ENCODE measurements at regions not wholly inside any gene's neighbourhood (a gene's known extent, or its start where the extent isn't known, plus 50 kb on each side); places are given as distances from the start of the nearest gene placed in this dataset.

DNA sequence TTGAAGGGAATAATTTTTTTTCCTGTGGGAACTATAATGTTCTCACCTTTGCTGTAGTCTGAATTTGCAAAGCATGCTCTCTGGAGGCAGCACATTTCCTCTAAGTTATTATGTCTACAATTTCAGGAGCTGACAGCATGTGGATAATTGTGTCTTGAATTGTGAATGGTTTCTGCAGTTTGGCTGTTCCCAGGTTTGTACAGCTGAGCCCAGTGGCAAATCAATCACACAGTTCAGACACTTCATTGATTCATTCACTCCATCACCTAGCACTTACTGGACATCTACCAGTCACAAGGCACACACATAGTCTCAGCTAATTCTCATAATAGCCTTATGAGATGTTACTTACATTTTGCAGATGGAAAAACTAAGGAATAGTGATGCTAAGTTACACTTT, 219.0 kb upstream of the ROPN1 start:
- Histone ChIP-seq H3K27ac (ENCODE audit: low read length) (no peak overlapping the region), H3K4me1 (ENCODE audit: control insufficient read depth in 1 of 2, extremely low read depth in 1 of 2, insufficient read depth in 2 of 2, low read length in 2 of 2) (no peaks in the 10 kb centered on the region), H3K4me3 (ENCODE audit: control insufficient read depth in 1 of 2, extremely low read depth in 1 of 2, low read length in 1 of 2) (no peak overlapping the region), H3K9me3 (no peaks in the 10 kb centered on the region), H3K36me3 (ENCODE audit: control insufficient read depth in 2 of 2, extremely low read depth in 1 of 2, insufficient read depth in 1 of 2, low read length in 1 of 2) (no peaks in the 10 kb centered on the region), H3K27me3 (replicated peaks in 1 of 2; ENCODE audit: control insufficient read depth in 2 of 2, extremely low read depth in 1 of 2, insufficient read depth in 2 of 2, low read length in 1 of 2) (peaks cover 2 to 9% of the 10 kb centered on the region in 2 experiments)
- POLR2A ChIA-PET, result no interaction called here
- peaks cover 12 to 13% of the 10 kb centered on the region in 2 donors for H3K27me3 Mint-ChIP-seq
- peaks cover 0 to 3% (median 0%) of the 10 kb centered on the region in 3 donors for H3K9me3 Mint-ChIP-seq
- DNase-seq, result no peak
- no peak for ATAC-seq (replicated peaks in 1 of 4)
- H3K4me1 Mint-ChIP-seq, result no peaks in the 10 kb centered on the region
- no peak overlapping the region for H3K27ac Mint-ChIP-seq
- H3K36me3 Mint-ChIP-seq, result no peaks in the 10 kb centered on the region
- no peak overlapping the region for H3K4me3 Mint-ChIP-seq
- CTCF ChIA-PET, result no interaction called here

DNA sequence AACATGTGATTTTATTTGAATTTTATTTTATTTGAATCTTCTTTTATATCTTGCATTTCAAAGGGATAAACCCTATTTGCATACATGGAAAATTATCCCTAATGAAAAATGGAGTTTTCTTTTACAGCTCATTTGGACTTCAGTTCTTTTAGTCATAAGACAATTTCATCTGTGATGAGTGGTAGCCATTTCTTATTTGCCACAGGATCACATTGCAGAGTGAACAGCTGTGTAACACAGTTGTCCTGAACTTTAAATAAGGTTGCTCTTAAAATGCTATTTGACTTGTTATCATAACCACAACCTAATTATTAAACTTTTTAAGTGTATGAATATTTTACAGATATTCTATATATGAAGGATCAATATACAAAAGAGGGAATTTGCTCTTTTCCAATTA, 221.7 kb upstream of the ROPN1 start:
- ATAC-seq (replicated peaks in 1 of 4) (no peak), DNase-seq (no peak)
- CTCF ChIA-PET, result no interaction called here
- H3K27me3 Mint-ChIP-seq, result peaks cover 0 to 3% of the 10 kb centered on the region in 2 donors
- peaks cover 0 to 2% of the 10 kb centered on the region in 2 experiments for H3K27me3 ChIP-seq (replicated peaks in 1 of 2; ENCODE audit: control insufficient read depth in 2 of 2, extremely low read depth in 1 of 2, insufficient read depth in 2 of 2, low read length in 1 of 2)
- H3K4me1 ChIP-seq (ENCODE audit: control insufficient read depth in 1 of 2, extremely low read depth in 1 of 2, insufficient read depth in 2 of 2, low read length in 2 of 2), result no peaks in the 10 kb centered on the region
- H3K36me3 Mint-ChIP-seq, result no peaks in the 10 kb centered on the region
- H3K27ac Mint-ChIP-seq, result no peak overlapping the region
- H3K4me3 ChIP-seq (ENCODE audit: control insufficient read depth in 1 of 2, extremely low read depth in 1 of 2, low read length in 1 of 2), result no peak overlapping the region
- H3K9me3 ChIP-seq, result no peaks in the 10 kb centered on the region
- H3K9me3 Mint-ChIP-seq, result peaks cover 0 to 4% (median 0%) of the 10 kb centered on the region in 3 donors
- no peak overlapping the region for H3K4me3 Mint-ChIP-seq
- no peaks in the 10 kb centered on the region for H3K4me1 Mint-ChIP-seq
- no peaks in the 10 kb centered on the region for H3K36me3 ChIP-seq (ENCODE audit: control insufficient read depth in 2 of 2, extremely low read depth in 1 of 2, insufficient read depth in 1 of 2, low read length in 1 of 2)
- POLR2A ChIA-PET, result no interaction called here
- H3K27ac ChIP-seq (ENCODE audit: low read length), result no peak overlapping the region

DNA sequence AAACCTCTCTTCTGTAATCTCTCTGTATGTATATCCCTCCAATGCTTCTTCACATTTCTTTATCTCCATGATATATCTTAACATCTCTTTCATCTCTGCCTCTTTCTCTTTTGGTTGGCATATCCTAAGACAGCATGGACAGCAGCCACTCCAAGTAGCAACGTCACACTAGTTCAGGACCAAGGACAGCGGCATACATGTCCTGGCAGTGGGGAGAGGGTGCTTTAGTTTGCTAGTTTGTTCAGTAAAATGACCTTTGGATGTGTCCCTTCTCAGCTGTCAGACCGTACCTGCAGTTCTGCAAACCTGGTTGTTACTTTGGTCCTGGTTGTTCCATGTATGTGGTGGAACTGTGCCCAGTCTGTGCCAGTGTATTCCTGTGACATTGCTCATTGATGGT, 225.6 kb upstream of the ROPN1 start:
- Histone ChIP-seq H3K27ac (ENCODE audit: low read length) (no peak overlapping the region), H3K36me3 (ENCODE audit: control insufficient read depth in 2 of 2, extremely low read depth in 1 of 2, insufficient read depth in 1 of 2, low read length in 1 of 2) (no peaks in the 10 kb centered on the region), H3K27me3 (replicated peaks in 1 of 2; ENCODE audit: control insufficient read depth in 2 of 2, extremely low read depth in 1 of 2, insufficient read depth in 2 of 2, low read length in 1 of 2) (no peaks in the 10 kb centered on the region), H3K9me3 (no peaks in the 10 kb centered on the region), H3K4me1 (ENCODE audit: control insufficient read depth in 1 of 2, extremely low read depth in 1 of 2, insufficient read depth in 2 of 2, low read length in 2 of 2) (no peaks in the 10 kb centered on the region), H3K4me3 (ENCODE audit: control insufficient read depth in 1 of 2, extremely low read depth in 1 of 2, low read length in 1 of 2) (no peak overlapping the region)
- Mint-ChIP-seq H3K9me3 (peaks cover 0 to 10% (median 0%) of the 10 kb centered on the region in 3 donors), H3K4me3 (no peak overlapping the region), H3K27ac (no peak overlapping the region), H3K36me3 (no peaks in the 10 kb centered on the region), H3K4me1 (no peaks in the 10 kb centered on the region), H3K27me3 (peaks cover 0 to 13% of the 10 kb centered on the region in 2 donors)
- ChIA-PET CTCF (no interaction called here), POLR2A (no interaction called here)
- peak in 2 of 35 experiments; percentile 2 to 8 for DNase-seq
- 42% methylated on average over 2 of the region's 3 CpGs for WGBS (ENCODE audit: insufficient coverage)
- no peak for ATAC-seq (replicated peaks in 1 of 4)

DNA sequence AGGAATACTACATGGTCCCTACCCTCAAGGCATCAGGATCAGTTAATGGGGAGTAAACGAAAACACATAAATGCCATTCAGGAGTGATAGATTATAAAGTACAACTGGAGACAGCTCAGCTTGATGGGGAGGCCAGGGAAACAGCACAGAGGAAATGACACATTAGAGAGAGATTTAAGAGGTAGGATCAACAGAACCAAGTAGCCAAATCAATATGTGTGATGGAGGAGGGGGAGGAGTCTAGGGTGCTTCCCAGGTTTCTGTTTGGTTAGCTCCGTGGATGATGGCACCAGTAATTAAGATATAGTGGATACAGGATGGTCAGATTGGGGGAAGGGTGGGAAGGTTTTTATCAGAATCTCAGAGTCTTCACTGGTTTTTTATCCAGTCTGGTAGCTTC, 229.5 kb upstream of the ROPN1 start:
- no peaks in the 10 kb centered on the region for H3K4me1 Mint-ChIP-seq
- ChIA-PET POLR2A (no interaction called here), CTCF (no interaction called here)
- no peaks in the 10 kb centered on the region for H3K36me3 Mint-ChIP-seq
- H3K27me3 Mint-ChIP-seq, result peaks cover 0 to 13% of the 10 kb centered on the region in 2 donors
- Histone ChIP-seq H3K4me3 (ENCODE audit: control insufficient read depth in 1 of 2, extremely low read depth in 1 of 2, low read length in 1 of 2) (no peak overlapping the region), H3K36me3 (ENCODE audit: control insufficient read depth in 2 of 2, extremely low read depth in 1 of 2, insufficient read depth in 1 of 2, low read length in 1 of 2) (no peaks in the 10 kb centered on the region), H3K9me3 (no peaks in the 10 kb centered on the region), H3K27ac (ENCODE audit: low read length) (no peak overlapping the region), H3K27me3 (replicated peaks in 1 of 2; ENCODE audit: control insufficient read depth in 2 of 2, extremely low read depth in 1 of 2, insufficient read depth in 2 of 2, low read length in 1 of 2) (no peaks in the 10 kb centered on the region), H3K4me1 (ENCODE audit: control insufficient read depth in 1 of 2, extremely low read depth in 1 of 2, insufficient read depth in 2 of 2, low read length in 2 of 2) (no peaks in the 10 kb centered on the region)
- no peak for ATAC-seq (replicated peaks in 1 of 4)
- DNase-seq, result no peak
- H3K4me3 Mint-ChIP-seq, result no peak overlapping the region
- H3K9me3 Mint-ChIP-seq, result peaks cover 0 to 10% (median 0%) of the 10 kb centered on the region in 3 donors
- WGBS (ENCODE audit: insufficient coverage), result 71% methylated on average over 1 of the region's 2 CpGs
- H3K27ac Mint-ChIP-seq, result no peak overlapping the region

DNA sequence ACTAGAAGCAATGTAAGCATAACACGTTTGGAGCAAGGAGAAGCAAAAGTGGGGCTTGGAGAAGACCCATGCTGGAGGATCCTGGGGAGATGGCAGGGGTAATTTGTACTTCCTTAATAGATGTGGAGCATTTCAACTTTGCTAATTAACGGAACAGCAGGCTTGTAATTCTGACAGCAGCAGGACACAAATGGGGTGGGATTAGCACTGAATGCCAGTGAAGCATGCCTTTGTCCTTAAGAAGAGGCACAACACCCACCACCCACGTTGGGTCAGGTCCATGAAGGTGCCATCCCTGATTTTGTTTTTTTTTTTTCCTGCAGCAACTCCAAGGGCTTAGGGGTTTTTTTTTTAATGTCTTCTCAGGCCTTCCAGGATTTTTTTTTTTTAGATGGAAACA, 231.9 kb upstream of the ROPN1 start:
- H3K27ac ChIP-seq (ENCODE audit: low read length), result no peak overlapping the region
- no peak overlapping the region for H3K27ac Mint-ChIP-seq
- H3K4me3 Mint-ChIP-seq, result no peak overlapping the region
- peaks cover 3 to 6% (median 4%) of the 10 kb centered on the region in 3 donors for H3K9me3 Mint-ChIP-seq
- H3K27me3 Mint-ChIP-seq, result peaks cover under 1 to 13% of the 10 kb centered on the region in 2 donors
- no peaks in the 10 kb centered on the region for H3K4me1 ChIP-seq (ENCODE audit: control insufficient read depth in 1 of 2, extremely low read depth in 1 of 2, insufficient read depth in 2 of 2, low read length in 2 of 2)
- H3K4me1 Mint-ChIP-seq, result no peaks in the 10 kb centered on the region
- 50% methylated on average over 1 of the region's 3 CpGs for WGBS (ENCODE audit: insufficient coverage)
- H3K36me3 Mint-ChIP-seq, result no peaks in the 10 kb centered on the region
- ATAC-seq (replicated peaks in 1 of 4) (no peak), DNase-seq (no peak)
- CTCF ChIA-PET, result no interaction called here
- H3K27me3 ChIP-seq (replicated peaks in 1 of 2; ENCODE audit: control insufficient read depth in 2 of 2, extremely low read depth in 1 of 2, insufficient read depth in 2 of 2, low read length in 1 of 2), result peaks cover 0 to 3% of the 10 kb centered on the region in 2 experiments
- POLR2A ChIA-PET, result no interaction called here
- H3K36me3 ChIP-seq (ENCODE audit: control insufficient read depth in 2 of 2, extremely low read depth in 1 of 2, insufficient read depth in 1 of 2, low read length in 1 of 2), result no peaks in the 10 kb centered on the region
- no peaks in the 10 kb centered on the region for H3K9me3 ChIP-seq
- H3K4me3 ChIP-seq (ENCODE audit: control insufficient read depth in 1 of 2, extremely low read depth in 1 of 2, low read length in 1 of 2), result no peak overlapping the region

DNA sequence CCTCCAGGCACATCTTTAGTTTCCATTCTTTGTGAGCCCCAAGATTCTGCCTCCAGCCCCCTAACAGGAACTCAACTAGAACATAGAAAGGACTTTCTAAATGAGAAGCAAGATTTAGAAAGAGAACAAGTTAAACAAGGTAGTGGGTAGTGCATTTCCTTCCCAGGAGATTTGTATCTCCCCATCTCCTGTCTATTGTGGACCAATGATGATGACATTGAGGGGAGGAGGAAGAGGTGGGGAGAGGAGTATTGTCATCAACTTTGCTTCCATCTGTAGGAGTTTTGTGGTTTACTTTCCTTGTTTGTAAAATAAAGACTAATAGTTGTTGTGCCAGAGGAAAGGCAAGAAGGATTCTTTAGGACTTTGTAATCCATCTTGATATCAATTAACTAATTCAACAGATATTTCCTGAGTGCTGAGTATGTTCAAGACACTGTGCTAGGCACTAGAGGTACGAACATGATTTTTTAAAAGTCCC, 235.3 kb upstream of the ROPN1 start:
- WGBS (ENCODE audit: insufficient coverage), result no CpG with 5 or more reads among the region's 1 CpG
- Histone ChIP-seq H3K4me3 (ENCODE audit: control insufficient read depth in 1 of 2, extremely low read depth in 1 of 2, low read length in 1 of 2) (no peak overlapping the region), H3K27ac (ENCODE audit: low read length) (no peak overlapping the region), H3K4me1 (ENCODE audit: control insufficient read depth in 1 of 2, extremely low read depth in 1 of 2, insufficient read depth in 2 of 2, low read length in 2 of 2) (no peaks in the 10 kb centered on the region), H3K36me3 (ENCODE audit: control insufficient read depth in 2 of 2, extremely low read depth in 1 of 2, insufficient read depth in 1 of 2, low read length in 1 of 2) (no peaks in the 10 kb centered on the region), H3K27me3 (replicated peaks in 1 of 2; ENCODE audit: control insufficient read depth in 2 of 2, extremely low read depth in 1 of 2, insufficient read depth in 2 of 2, low read length in 1 of 2) (peaks cover 0 to 12% of the 10 kb centered on the region in 2 experiments), H3K9me3 (no peaks in the 10 kb centered on the region)
- CTCF ChIA-PET, result no interaction called here
- Mint-ChIP-seq H3K4me1 (no peaks in the 10 kb centered on the region), H3K27ac (no peak overlapping the region), H3K4me3 (no peak overlapping the region), H3K27me3 (peaks cover 11 to 12% of the 10 kb centered on the region in 2 donors), H3K36me3 (no peaks in the 10 kb centered on the region), H3K9me3 (peaks cover 0 to 4% (median 3%) of the 10 kb centered on the region in 3 donors)
- DNase-seq, result no peak
- no peak for ATAC-seq (replicated peaks in 1 of 4)
- POLR2A ChIA-PET, result no interaction called here

DNA sequence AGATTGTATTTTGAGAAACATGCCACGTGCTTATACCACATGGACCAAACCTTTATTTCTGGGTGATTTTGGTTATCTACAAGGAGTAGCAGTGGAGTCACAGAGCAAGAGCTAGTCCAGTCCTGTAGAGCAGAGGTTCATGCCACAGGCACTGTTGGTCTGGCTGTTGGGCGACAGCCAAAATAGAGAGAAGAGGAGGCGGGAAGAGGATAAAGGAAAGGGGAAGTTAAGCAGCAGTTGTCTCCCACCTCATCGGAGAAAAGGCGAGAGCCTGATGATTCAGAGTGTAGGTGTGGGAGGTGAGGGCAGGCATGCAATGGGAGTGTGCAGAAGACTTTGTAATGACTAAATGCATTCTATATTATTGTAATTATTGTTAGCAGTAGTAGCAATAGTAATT, 237.5 kb upstream of the ROPN1 start:
- no peaks in the 10 kb centered on the region for H3K4me1 ChIP-seq (ENCODE audit: control insufficient read depth in 1 of 2, extremely low read depth in 1 of 2, insufficient read depth in 2 of 2, low read length in 2 of 2)
- H3K4me3 ChIP-seq (ENCODE audit: control insufficient read depth in 1 of 2, extremely low read depth in 1 of 2, low read length in 1 of 2), result no peak overlapping the region
- 66% methylated on average over 4 of the region's 5 CpGs for WGBS (ENCODE audit: insufficient coverage)
- POLR2A ChIA-PET, result no interaction called here
- H3K27ac ChIP-seq (ENCODE audit: low read length), result no peak overlapping the region
- Mint-ChIP-seq H3K9me3 (peaks cover 0 to 4% (median 3%) of the 10 kb centered on the region in 3 donors), H3K27me3 (peaks cover 17 to 18% of the 10 kb centered on the region in 2 donors), H3K36me3 (no peaks in the 10 kb centered on the region), H3K4me3 (no peak overlapping the region), H3K4me1 (no peaks in the 10 kb centered on the region), H3K27ac (no peak overlapping the region)
- DNase-seq (no peak), ATAC-seq (replicated peaks in 1 of 4) (no peak)
- no peaks in the 10 kb centered on the region for H3K36me3 ChIP-seq (ENCODE audit: control insufficient read depth in 2 of 2, extremely low read depth in 1 of 2, insufficient read depth in 1 of 2, low read length in 1 of 2)
- CTCF ChIA-PET, result no interaction called here
- peaks cover 0 to 12% of the 10 kb centered on the region in 2 experiments for H3K27me3 ChIP-seq (replicated peaks in 1 of 2; ENCODE audit: control insufficient read depth in 2 of 2, extremely low read depth in 1 of 2, insufficient read depth in 2 of 2, low read length in 1 of 2)
- H3K9me3 ChIP-seq, result no peaks in the 10 kb centered on the region

Data from T-cell (primary cell).